Karpas-422 (cell line): ENCODE measurements at regions not wholly inside any gene's neighbourhood (a gene's known extent, or its start where the extent isn't known, plus 50 kb on each side); places are given as distances from the start of the nearest gene placed in this dataset.

Experiments used
- DNase-seq: peaks from one replicate; pipeline ENCODE4 v3.0.0-alpha.2; 2015
- H2AFZ ChIP-seq: fragments of 200-600 bp; sonication (generic); 2 replicates; pipeline ENCODE4 v1.6.1; 2014; ENCODE audit warnings: antibody characterized with exemption, low read length, mixed read lengths
- H3K27ac ChIP-seq: fragments of 200-600 bp; sonication (generic); 2 replicates; pipeline ENCODE4 v1.5.1; 2014; ENCODE audit warnings: mild to moderate bottlenecking, low read length, moderate library complexity
- H3K27me3 ChIP-seq: fragments of 200-600 bp; sonication (generic); 2 replicates; pipeline ENCODE4 v1.6.1; 2014; ENCODE audit warnings: low read length, mixed read lengths
- H3K36me3 ChIP-seq: fragments of 200-600 bp; sonication (generic); 2 replicates; pipeline ENCODE4 v1.6.1; 2014; ENCODE audit warnings: low read length, mixed read lengths; ENCODE audit not compliant: insufficient read depth
- H3K4me1 ChIP-seq: fragments of 200-600 bp; sonication (generic); 2 replicates; pipeline ENCODE4 v1.6.1; 2014; ENCODE audit warnings: mild to moderate bottlenecking, low read length, mixed read lengths
- H3K4me2 ChIP-seq: fragments of 200-600 bp; sonication (generic); 2 replicates; pipeline ENCODE4 v1.6.1; 2014; ENCODE audit warnings: low read length, low read depth, mild to moderate bottlenecking; ENCODE audit not compliant: poor library complexity, severe bottlenecking
- H3K4me3 ChIP-seq: fragments of 200-600 bp; sonication (generic); 2 replicates; pipeline ENCODE4 v1.5.1; 2014; ENCODE audit warnings: mild to moderate bottlenecking, antibody characterized with exemption, low read length, mixed read lengths
- H3K79me2 ChIP-seq: fragments of 200-600 bp; sonication (generic); 2 replicates; pipeline ENCODE4 v1.6.1; 2014; ENCODE audit warnings: mild to moderate bottlenecking, low read length, mixed read lengths
- H3K9ac ChIP-seq: fragments of 200-600 bp; sonication (generic); 2 replicates; pipeline ENCODE4 v1.6.0; 2014; ENCODE audit warnings: low read length
- H3K9me2 ChIP-seq: fragments of 200-600 bp; sonication (generic), shearing (Covaris generic); replicated peaks from 2 replicates; pipeline ENCODE4 v1.6.0; 2014; ENCODE audit warnings: mild to moderate bottlenecking, low read length, moderate library complexity; ENCODE audit not compliant: insufficient read depth
- H3K9me3 ChIP-seq: fragments of 300-700, 200-600 bp; sonication (generic); 2 replicates; pipeline ENCODE4 v1.6.1; 2014; ENCODE audit warnings: low read length, mixed read lengths
- H4K20me1 ChIP-seq: fragments of 200-600 bp; sonication (generic); 2 replicates; pipeline ENCODE4 v1.6.1; 2014; ENCODE audit warnings: mild to moderate bottlenecking, antibody characterized with exemption, low read length, low read depth; ENCODE audit not compliant: insufficient read depth

GRCh38 chr7:155138204-155138603, 68.1 kb downstream of the HTR5A start:
- H2AFZ ChIP-seq: no peak overlapping the region
- no peaks in the 10 kb centered on the region for H3K36me3 ChIP-seq
- no peaks in the 10 kb centered on the region for H3K27me3 ChIP-seq
- no peak overlapping the region for H3K9ac ChIP-seq
- no peak for DNase-seq
- no peaks in the 10 kb centered on the region for H4K20me1 ChIP-seq
- no peaks in the 10 kb centered on the region for H3K9me3 ChIP-seq
- H3K27ac ChIP-seq: no peak overlapping the region
- no peaks in the 10 kb centered on the region for H3K9me2 ChIP-seq
- no peak overlapping the region for H3K4me3 ChIP-seq
- no peaks in the 10 kb centered on the region for H3K79me2 ChIP-seq
- no peaks in the 10 kb centered on the region for H3K4me1 ChIP-seq
- H3K4me2 ChIP-seq: no peak overlapping the region

- Histone ChIP-seq H3K79me2 (no peaks in the 10 kb centered on the region), H4K20me1 (no peaks in the 10 kb centered on the region), H3K4me2 (no peak overlapping the region), H3K9me3 (no peaks in the 10 kb centered on the region), H3K4me3 (no peak overlapping the region), H3K9me2 (no peaks in the 10 kb centered on the region), H3K27me3 (no peaks in the 10 kb centered on the region), H3K9ac (no peak overlapping the region), H3K4me1 (no peaks in the 10 kb centered on the region), H3K27ac (no peak overlapping the region), H2AFZ (no peak overlapping the region), H3K36me3 (no peaks in the 10 kb centered on the region)
- no peak for DNase-seq
These were observed 71.4 kb downstream of the HTR5A start for GRCh38 chr7:155141562-155141961.

GRCh38 chr7:155143381-155143780, 73.3 kb downstream of the HTR5A start:
- Histone ChIP-seq H3K9me3 (no peaks in the 10 kb centered on the region), H3K36me3 (no peaks in the 10 kb centered on the region), H3K4me2 (no peak overlapping the region), H3K4me3 (no peak overlapping the region), H3K9ac (no peak overlapping the region), H3K4me1 (no peaks in the 10 kb centered on the region), H3K27ac (no peak overlapping the region), H2AFZ (no peak overlapping the region), H3K27me3 (no peaks in the 10 kb centered on the region), H3K79me2 (no peaks in the 10 kb centered on the region), H4K20me1 (no peaks in the 10 kb centered on the region), H3K9me2 (no peaks in the 10 kb centered on the region)
- no peak for DNase-seq

GRCh38 chr7:155144371-155144770, 74.2 kb downstream of the HTR5A start:
- no peak overlapping the region for H3K4me2 ChIP-seq
- DNase-seq: no peak
- H3K27me3 ChIP-seq: no peaks in the 10 kb centered on the region
- no peaks in the 10 kb centered on the region for H3K36me3 ChIP-seq
- H3K79me2 ChIP-seq: no peaks in the 10 kb centered on the region
- H3K4me3 ChIP-seq: no peak overlapping the region
- no peaks in the 10 kb centered on the region for H3K9me2 ChIP-seq
- no peaks in the 10 kb centered on the region for H3K4me1 ChIP-seq
- H3K9me3 ChIP-seq: no peaks in the 10 kb centered on the region
- H3K9ac ChIP-seq: no peak overlapping the region
- no peak overlapping the region for H2AFZ ChIP-seq
- no peaks in the 10 kb centered on the region for H4K20me1 ChIP-seq
- no peak overlapping the region for H3K27ac ChIP-seq

- no peak for DNase-seq
- Histone ChIP-seq H3K9me3 (no peaks in the 10 kb centered on the region), H3K79me2 (no peaks in the 10 kb centered on the region), H3K9ac (no peak overlapping the region), H3K4me2 (no peak overlapping the region), H3K36me3 (no peaks in the 10 kb centered on the region), H3K27me3 (no peaks in the 10 kb centered on the region), H3K4me1 (no peaks in the 10 kb centered on the region), H2AFZ (no peak overlapping the region), H3K9me2 (no peaks in the 10 kb centered on the region), H3K27ac (no peak overlapping the region), H4K20me1 (no peaks in the 10 kb centered on the region), H3K4me3 (no peak overlapping the region)
These were observed 75.5 kb downstream of the HTR5A start for GRCh38 chr7:155145477-155146255.

GRCh38 chr7:155147172-155147571, 77.0 kb downstream of the HTR5A start:
- Histone ChIP-seq H3K9me3 (no peaks in the 10 kb centered on the region), H3K4me3 (no peak overlapping the region), H3K36me3 (no peaks in the 10 kb centered on the region), H3K27ac (no peak overlapping the region), H3K27me3 (no peaks in the 10 kb centered on the region), H3K79me2 (no peaks in the 10 kb centered on the region), H3K4me1 (no peaks in the 10 kb centered on the region), H2AFZ (no peak overlapping the region), H3K9me2 (no peaks in the 10 kb centered on the region), H4K20me1 (no peaks in the 10 kb centered on the region), H3K9ac (no peak overlapping the region), H3K4me2 (no peak overlapping the region)
- no peak for DNase-seq

- DNase-seq: no peak
- Histone ChIP-seq H2AFZ (no peak overlapping the region), H3K4me2 (no peak overlapping the region), H3K9ac (no peak overlapping the region), H3K27ac (no peak overlapping the region), H3K27me3 (no peaks in the 10 kb centered on the region), H3K4me3 (no peak overlapping the region), H3K4me1 (no peaks in the 10 kb centered on the region), H3K36me3 (no peaks in the 10 kb centered on the region), H4K20me1 (no peaks in the 10 kb centered on the region), H3K9me3 (no peaks in the 10 kb centered on the region), H3K9me2 (no peaks in the 10 kb centered on the region), H3K79me2 (no peaks in the 10 kb centered on the region)
These were observed 77.5 kb downstream of the HTR5A start for GRCh38 chr7:155147624-155148023.

- Histone ChIP-seq H3K27me3 (no peaks in the 10 kb centered on the region), H3K27ac (no peak overlapping the region), H4K20me1 (no peaks in the 10 kb centered on the region), H3K9me2 (no peaks in the 10 kb centered on the region), H3K4me3 (no peak overlapping the region), H3K36me3 (no peaks in the 10 kb centered on the region), H3K9me3 (no peaks in the 10 kb centered on the region), H3K79me2 (no peaks in the 10 kb centered on the region), H3K4me1 (no peaks in the 10 kb centered on the region), H2AFZ (no peak overlapping the region), H3K9ac (no peak overlapping the region), H3K4me2 (no peak overlapping the region)
- DNase-seq: no peak
These were observed 83.6 kb downstream of the HTR5A start for GRCh38 chr7:155153676-155154075.
